Fibroblast of lung (primary cell): ENCODE measurements at regions not wholly inside any gene's neighbourhood (a gene's known extent, or its start where the extent isn't known, plus 50 kb on each side); places are given as distances from the start of the nearest gene placed in this dataset.
A peak's percentile ranks its signal among the peaks of the same experiment; 100 is the strongest.

Source experiments
- DNase-seq, 2 donors: peaks; one replicate each; pipeline versions ENCODE4 v3.0.0 to v3.0.0-alpha.2; 2010; ENCODE audit warnings: low read depth in 2 of 2
- H2AFZ ChIP-seq: 2 replicates; pipeline ENCODE4 v1.5.1; 2012; ENCODE audit warnings: low read length, control low read depth, inconsistent platforms
- H3K27ac ChIP-seq: 2 replicates; pipeline ENCODE4 v1.5.1; 2011; ENCODE audit warnings: low read length, control low read depth; ENCODE audit not compliant: insufficient read depth
- H3K27me3 ChIP-seq: 2 replicates; pipeline ENCODE4 v1.5.1; 2011; ENCODE audit warnings: mild to moderate bottlenecking, low read length; ENCODE audit not compliant: control insufficient read depth, insufficient read depth
- H3K36me3 ChIP-seq: 2 replicates; pipeline ENCODE4 v1.5.1; 2011; ENCODE audit warnings: low read length; ENCODE audit not compliant: control insufficient read depth, insufficient read depth
- H3K4me1 ChIP-seq: 2 replicates; pipeline ENCODE4 v1.5.1; 2011; ENCODE audit warnings: low read length; ENCODE audit not compliant: control insufficient read depth, insufficient read depth; ENCODE audit errors: extremely low read depth
- H3K4me2 ChIP-seq: 2 replicates; pipeline ENCODE4 v1.5.1; 2011; ENCODE audit warnings: low read length, control low read depth; ENCODE audit not compliant: insufficient read depth; ENCODE audit errors: extremely low read depth
- H3K4me3 ChIP-seq, 4 experiments: fragments of 200-600 bp in 1 of 4; sonication (generic) in 1 of 4; replicated peaks in 1 of 4; 2 replicates each; pipeline ENCODE4 v1.5.1; 2011 to 2016; ENCODE audit warnings: low read length in 4 of 4, low read depth in 3 of 4, mild to moderate bottlenecking in 3 of 4, control low read depth in 2 of 4, inconsistent platforms in 1 of 4, mixed read lengths in 1 of 4; ENCODE audit not compliant: insufficient read depth in 1 of 4; ENCODE audit errors: control extremely low read depth in 1 of 4
- H3K79me2 ChIP-seq: 2 replicates; pipeline ENCODE4 v1.5.1; 2012; ENCODE audit warnings: mild to moderate bottlenecking, low read length, inconsistent platforms; ENCODE audit not compliant: control insufficient read depth, insufficient read depth
- H3K9ac ChIP-seq: 2 replicates; pipeline ENCODE4 v1.5.1; 2011; ENCODE audit warnings: mild to moderate bottlenecking, low read length, control low read depth; ENCODE audit not compliant: insufficient read depth
- H3K9me3 ChIP-seq: 2 replicates; pipeline ENCODE4 v1.5.1; 2012; ENCODE audit warnings: low read depth, low read length; ENCODE audit not compliant: control insufficient read depth, insufficient read depth
- H4K20me1 ChIP-seq: 2 replicates; pipeline ENCODE4 v1.5.1; 2011; ENCODE audit warnings: low read length; ENCODE audit not compliant: control insufficient read depth, insufficient read depth; ENCODE audit errors: extremely low read depth
- CTCF ChIP-seq, 2 donors: IDR thresholded peaks in 1 of 2; conservative IDR thresholded peaks in 1 of 2; 1 replicate in 1 of 2; 2 replicates in 1 of 2; pipeline ENCODE4 v1.5.1; 2011 to 2012; ENCODE audit warnings: low read length in 2 of 2, control low read depth in 1 of 2, inconsistent platforms in 1 of 2, low read depth in 1 of 2, mild to moderate bottlenecking in 1 of 2
- EZH2 ChIP-seq: IDR thresholded peaks from 2 replicates; pipeline ENCODE4 v1.5.1; 2012; ENCODE audit warnings: low read length, control low read depth, mild to moderate bottlenecking; ENCODE audit errors: missing control alignments

DNA sequence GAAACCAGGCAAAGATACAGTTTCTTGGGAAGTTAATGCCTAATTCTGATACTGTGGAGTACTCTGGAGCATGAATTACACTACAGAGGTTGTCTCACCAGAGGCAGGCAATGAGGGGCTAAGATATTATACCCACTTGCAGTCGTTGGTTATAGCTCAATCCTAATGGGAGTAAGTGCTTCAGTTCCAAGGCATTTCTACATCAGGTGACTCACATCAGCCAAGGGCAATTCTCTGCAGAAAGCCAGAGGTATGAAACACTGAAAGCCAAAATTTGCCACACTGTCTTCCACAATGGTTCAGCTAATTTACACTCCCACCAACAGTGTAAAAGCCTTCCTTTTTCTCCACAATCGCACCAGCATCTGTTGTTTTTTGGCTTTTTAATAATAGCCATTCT, 174.0 kb upstream of the IL15 start:
- Histone ChIP-seq H3K79me2 (no peaks in the 10 kb centered on the region), H3K4me1 (no peaks in the 10 kb centered on the region), H4K20me1 (no peaks in the 10 kb centered on the region), H3K36me3 (no peaks in the 10 kb centered on the region), H3K4me2 (no peak overlapping the region), H2AFZ (no peak overlapping the region), H3K27me3 (no peaks in the 10 kb centered on the region), H3K9ac (no peak overlapping the region), H3K9me3 (no peaks in the 10 kb centered on the region), H3K4me3 (no peak overlapping the region), H3K27ac (no peak overlapping the region)
- no peak for TF ChIP-seq EZH2
- no peak for TF ChIP-seq CTCF (conservative IDR thresholded peaks at IDR 0.05 in 1 of 2, IDR thresholded peaks at IDR 0.05 in 1 of 2; ENCODE audit: low read depth in 1 of 2, low read length in 2 of 2)
- no peak for DNase-seq

DNA sequence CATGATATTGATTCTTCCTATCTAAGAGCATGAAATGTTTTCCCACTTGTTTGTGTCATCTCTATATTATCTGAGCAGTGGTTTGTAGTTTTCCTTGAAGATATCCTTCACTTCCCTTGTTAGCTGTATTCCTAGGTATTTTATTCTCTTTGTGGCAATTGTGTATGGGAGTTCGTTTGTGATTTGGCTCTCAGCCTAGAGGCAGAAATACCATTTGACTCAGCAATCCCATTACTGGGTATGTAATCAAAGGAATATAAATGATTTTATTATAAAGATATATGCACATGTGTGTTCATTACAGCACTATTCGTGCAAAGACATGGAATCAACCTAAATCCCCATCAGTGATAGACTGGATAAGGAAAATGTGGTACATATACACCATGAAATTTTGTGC, 172.7 kb upstream of the IL15 start:
- H3K36me3 ChIP-seq = no peaks in the 10 kb centered on the region
- peak in 1 of 2 donors; percentile 24 for DNase-seq
- TF ChIP-seq EZH2 (no peak), CTCF (conservative IDR thresholded peaks at IDR 0.05 in 1 of 2, IDR thresholded peaks at IDR 0.05 in 1 of 2; ENCODE audit: low read depth in 1 of 2, low read length in 2 of 2) (no peak)
- no peaks in the 10 kb centered on the region for H4K20me1 ChIP-seq
- H3K4me2 ChIP-seq = no peak overlapping the region
- no peaks in the 10 kb centered on the region for H3K4me1 ChIP-seq
- H3K4me3 ChIP-seq = no peak overlapping the region
- no peaks in the 10 kb centered on the region for H3K27me3 ChIP-seq
- no peak overlapping the region for H3K9ac ChIP-seq
- no peaks in the 10 kb centered on the region for H3K79me2 ChIP-seq
- H3K9me3 ChIP-seq = no peaks in the 10 kb centered on the region
- H3K27ac ChIP-seq = no peak overlapping the region
- H2AFZ ChIP-seq = no peak overlapping the region

DNA sequence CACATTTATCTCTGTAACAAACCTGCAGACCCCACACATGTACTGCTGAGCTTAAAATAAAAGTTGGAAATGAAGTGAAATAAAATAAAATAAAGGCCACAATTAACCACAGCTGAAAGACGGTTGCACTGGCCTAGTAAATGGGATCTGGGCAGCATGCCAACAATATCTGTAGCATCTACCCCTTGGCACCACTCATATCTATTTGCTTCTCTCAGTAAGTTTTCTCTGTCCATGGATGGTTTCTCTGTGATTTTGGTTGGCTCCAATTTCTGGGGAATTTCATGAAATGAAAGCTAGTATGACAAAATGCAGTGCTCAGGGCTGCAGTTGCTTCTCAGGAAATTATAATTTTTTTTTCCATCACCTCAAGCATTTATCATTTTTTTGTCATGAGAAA, 172.0 kb upstream of the IL15 start:
- no peak overlapping the region for H2AFZ ChIP-seq
- DNase-seq = no peak
- H3K9ac ChIP-seq = no peak overlapping the region
- no peaks in the 10 kb centered on the region for H3K36me3 ChIP-seq
- H3K4me1 ChIP-seq = no peaks in the 10 kb centered on the region
- H3K4me2 ChIP-seq = no peak overlapping the region
- H3K4me3 ChIP-seq = no peak overlapping the region
- no peaks in the 10 kb centered on the region for H3K9me3 ChIP-seq
- no peak overlapping the region for H3K27ac ChIP-seq
- TF ChIP-seq EZH2 (no peak), CTCF (conservative IDR thresholded peaks at IDR 0.05 in 1 of 2, IDR thresholded peaks at IDR 0.05 in 1 of 2; ENCODE audit: low read depth in 1 of 2, low read length in 2 of 2) (no peak)
- no peaks in the 10 kb centered on the region for H4K20me1 ChIP-seq
- H3K27me3 ChIP-seq = no peaks in the 10 kb centered on the region
- no peaks in the 10 kb centered on the region for H3K79me2 ChIP-seq
